ENCODE measurements at regions not wholly inside any gene's neighbourhood (a gene's known extent, or its start where the extent isn't known, plus 50 kb on each side); places are given as distances from the start of the nearest gene placed in this dataset.

DNA sequence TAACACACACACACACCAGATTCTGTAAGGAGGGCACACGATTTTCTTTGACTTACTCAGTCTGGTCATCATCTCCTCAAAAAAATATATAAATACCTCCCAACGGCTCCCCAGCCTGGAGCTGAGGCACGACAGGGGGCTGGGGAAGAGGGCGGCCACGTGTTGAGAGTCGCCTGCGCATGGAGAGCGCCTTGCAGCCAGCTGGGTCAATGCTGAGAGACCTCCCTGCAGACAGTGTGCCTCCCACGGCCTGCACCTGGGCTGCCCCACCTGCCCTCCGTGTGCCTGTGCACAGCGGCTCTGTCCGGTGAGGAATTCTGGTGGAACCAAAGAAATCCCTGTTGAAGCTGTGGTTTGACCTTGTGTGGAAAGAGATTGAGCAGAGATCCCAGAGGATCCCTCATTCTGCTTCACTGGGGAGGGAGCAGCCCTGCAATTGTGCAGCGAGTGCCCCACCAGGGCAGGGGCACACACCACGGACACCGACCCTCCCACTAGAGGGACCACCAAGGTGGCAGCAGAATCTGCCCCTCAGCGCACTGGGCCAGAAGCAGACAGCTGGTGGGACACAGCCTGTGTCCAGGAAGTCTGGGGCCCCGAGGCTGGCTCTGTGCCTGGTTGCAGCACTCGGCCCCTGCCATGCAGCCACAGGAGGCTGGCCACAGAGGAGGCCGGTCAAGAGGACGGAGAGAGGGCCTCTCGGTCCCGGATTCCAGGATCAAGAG is 150.5 kb upstream of the PPP2R2D start:
- no peaks in the 10 kb centered on the region for H3K9me3 Mint-ChIP-seq
- H3K27ac Mint-ChIP-seq, result no peak overlapping the region
- DNase-seq, result no peak
- no peak overlapping the region for H3K4me3 Mint-ChIP-seq
- peaks cover under 1% of the 10 kb centered on the region for H3K27me3 Mint-ChIP-seq (ENCODE audit: low read depth)
- no peak for ATAC-seq (replicated peaks in 1 of 2)
- no peaks in the 10 kb centered on the region for H3K36me3 Mint-ChIP-seq (ENCODE audit: insufficient read depth in 2 of 2)
- H3K4me1 Mint-ChIP-seq (ENCODE audit: low read depth), result no peaks in the 10 kb centered on the region

DNA sequence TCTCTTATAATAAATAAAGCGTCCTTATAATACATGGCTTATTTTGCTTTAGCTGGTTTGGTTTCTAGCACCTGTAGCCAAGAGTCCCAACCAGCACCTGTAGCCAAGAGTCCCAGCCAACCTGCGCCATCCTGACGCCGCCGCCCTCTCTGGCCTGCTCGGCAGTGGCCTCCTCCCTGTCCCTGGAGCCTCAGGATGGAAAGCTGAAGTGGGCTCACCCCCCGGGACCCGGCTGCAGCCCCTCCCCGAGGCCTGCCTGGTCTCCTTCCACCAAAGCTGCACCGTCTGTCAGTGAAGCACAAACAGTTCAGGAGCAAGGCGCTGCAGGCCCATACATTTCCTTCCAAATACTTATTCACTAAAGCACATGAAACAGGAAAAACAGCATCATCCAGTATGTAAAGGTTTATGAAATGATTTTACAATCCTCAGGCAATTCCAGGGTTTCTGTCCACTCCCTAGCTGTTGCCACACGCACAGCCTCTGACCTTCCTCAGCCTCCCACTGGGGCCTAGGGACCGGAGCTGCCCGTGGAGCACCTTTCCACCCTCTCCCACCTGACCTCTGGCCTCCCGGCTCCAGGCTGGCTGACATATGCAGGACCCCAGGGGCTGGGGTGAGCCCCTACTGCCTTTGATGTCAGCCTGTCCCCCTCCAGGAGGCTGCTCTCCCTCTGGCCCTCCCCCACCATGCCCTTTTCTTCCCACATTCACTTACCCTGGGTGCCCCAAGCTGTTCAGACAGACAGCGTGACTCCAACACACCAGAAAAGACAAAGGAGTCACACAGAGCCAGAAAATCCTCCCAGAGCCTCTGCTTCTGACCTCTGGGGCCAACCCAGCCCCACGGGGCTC is 149.6 kb upstream of the PPP2R2D start:
- ATAC-seq (replicated peaks in 1 of 2), result no peak
- H3K36me3 Mint-ChIP-seq (ENCODE audit: insufficient read depth in 2 of 2), result no peaks in the 10 kb centered on the region
- H3K4me1 Mint-ChIP-seq (ENCODE audit: low read depth), result no peaks in the 10 kb centered on the region
- no peak overlapping the region for H3K27ac Mint-ChIP-seq
- H3K27me3 Mint-ChIP-seq (ENCODE audit: low read depth), result no peaks in the 10 kb centered on the region
- DNase-seq, result no peak
- no peak overlapping the region for H3K4me3 Mint-ChIP-seq
- no peaks in the 10 kb centered on the region for H3K9me3 Mint-ChIP-seq

DNA sequence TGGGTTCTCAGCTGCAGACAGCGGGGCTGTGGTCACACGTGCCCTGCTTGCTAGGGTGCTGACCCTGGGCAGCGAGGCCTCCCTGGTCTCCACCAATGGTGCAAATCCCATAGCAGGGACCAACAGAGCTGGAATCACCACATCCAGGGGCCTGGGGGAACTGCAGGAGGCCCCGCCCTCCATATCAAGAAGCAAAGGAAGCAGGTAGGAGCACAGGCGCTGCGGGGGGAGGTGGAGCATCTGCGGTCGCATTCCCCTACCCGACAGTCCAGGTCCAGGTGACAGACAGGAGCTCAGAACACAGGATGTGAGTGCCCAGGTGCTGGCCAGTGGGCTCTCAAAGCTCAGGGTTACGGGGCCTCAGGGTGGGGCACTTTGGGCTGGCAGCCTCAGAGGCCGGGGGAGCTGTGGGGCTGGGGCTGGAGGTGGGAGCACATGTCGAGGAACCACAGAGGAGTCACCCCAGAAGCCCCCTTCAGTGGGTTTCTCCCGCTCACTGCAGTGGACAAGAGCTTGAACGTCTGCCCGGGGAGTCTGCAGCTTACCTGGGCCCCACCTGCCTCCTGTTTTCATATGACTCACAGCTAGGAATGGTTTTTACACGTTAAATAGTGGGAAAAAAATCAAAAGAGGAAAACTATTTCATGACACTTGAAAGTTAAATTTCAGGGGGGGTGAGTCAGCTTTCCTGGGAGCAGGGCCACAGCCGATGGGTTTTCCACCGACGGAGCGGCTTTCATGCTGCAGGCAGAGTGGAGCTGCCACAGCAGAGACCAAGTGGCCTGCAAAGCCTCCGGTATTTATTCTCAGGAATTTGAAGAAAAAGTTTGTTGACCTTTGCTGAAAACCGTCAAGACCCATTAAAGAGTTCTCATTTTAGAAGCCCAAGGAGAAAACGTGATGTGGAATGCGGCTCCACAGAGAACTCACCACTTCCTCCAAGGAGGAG is 148.7 kb upstream of the PPP2R2D start:
- no peak overlapping the region for H3K27ac Mint-ChIP-seq
- no peak overlapping the region for H3K4me3 Mint-ChIP-seq
- DNase-seq (no peak), ATAC-seq (replicated peaks in 1 of 2) (no peak)
- H3K9me3 Mint-ChIP-seq, result no peaks in the 10 kb centered on the region
- H3K36me3 Mint-ChIP-seq (ENCODE audit: insufficient read depth in 2 of 2), result no peaks in the 10 kb centered on the region
- H3K27me3 Mint-ChIP-seq (ENCODE audit: low read depth), result no peaks in the 10 kb centered on the region
- no peaks in the 10 kb centered on the region for H3K4me1 Mint-ChIP-seq (ENCODE audit: low read depth)

DNA sequence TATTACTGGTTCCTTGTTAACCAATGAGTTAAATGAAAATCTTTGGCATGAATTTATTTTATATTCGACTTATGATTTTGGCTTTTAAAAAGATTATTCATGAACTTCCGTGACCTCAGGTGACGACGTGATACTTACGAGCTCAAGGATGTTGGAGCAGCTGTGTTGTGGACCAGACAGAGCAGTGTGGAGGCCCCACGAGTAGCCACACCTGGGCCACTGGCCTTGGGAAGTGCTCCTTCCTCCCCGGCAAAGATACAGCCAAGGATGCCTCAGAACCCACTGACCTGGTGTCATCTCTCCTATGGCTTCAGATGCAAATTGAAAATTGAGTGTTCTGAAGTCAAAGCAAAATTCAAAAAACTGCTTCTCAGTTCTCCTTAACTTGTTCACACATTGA is 147.5 kb upstream of the PPP2R2D start:
- H3K36me3 Mint-ChIP-seq (ENCODE audit: insufficient read depth in 2 of 2), result no peaks in the 10 kb centered on the region
- H3K27me3 Mint-ChIP-seq (ENCODE audit: low read depth), result no peaks in the 10 kb centered on the region
- no peak overlapping the region for H3K4me3 Mint-ChIP-seq
- H3K4me1 Mint-ChIP-seq (ENCODE audit: low read depth), result no peaks in the 10 kb centered on the region
- no peaks in the 10 kb centered on the region for H3K9me3 Mint-ChIP-seq
- no peak overlapping the region for H3K27ac Mint-ChIP-seq
- ATAC-seq (replicated peaks in 1 of 2) (no peak), DNase-seq (no peak)

DNA sequence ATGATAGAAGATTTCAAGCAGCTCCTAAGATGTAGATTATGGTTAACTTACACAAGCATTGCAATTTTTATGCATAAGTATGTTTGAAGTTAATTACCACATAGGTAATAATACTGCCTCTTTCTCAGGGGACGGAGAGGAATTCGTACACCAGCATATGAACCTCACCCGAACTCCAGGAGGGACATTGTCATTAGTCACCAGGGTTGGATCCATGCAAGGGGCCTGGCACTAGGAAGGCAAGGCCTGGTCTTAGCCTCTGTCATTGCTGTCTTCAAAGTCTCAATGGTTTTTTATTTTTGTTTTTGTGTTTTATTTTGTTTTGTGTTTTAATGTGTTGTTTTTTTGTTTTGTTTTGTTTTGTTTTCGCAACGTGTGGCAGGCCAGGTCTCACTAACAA is 145.6 kb upstream of the PPP2R2D start:
- H3K4me1 Mint-ChIP-seq (ENCODE audit: low read depth), result no peaks in the 10 kb centered on the region
- no peaks in the 10 kb centered on the region for H3K9me3 Mint-ChIP-seq
- H3K27ac Mint-ChIP-seq, result no peak overlapping the region
- no peak for ATAC-seq (replicated peaks in 1 of 2)
- no peaks in the 10 kb centered on the region for H3K27me3 Mint-ChIP-seq (ENCODE audit: low read depth)
- no peaks in the 10 kb centered on the region for H3K36me3 Mint-ChIP-seq (ENCODE audit: insufficient read depth in 2 of 2)
- DNase-seq, result no peak
- no peak overlapping the region for H3K4me3 Mint-ChIP-seq

DNA sequence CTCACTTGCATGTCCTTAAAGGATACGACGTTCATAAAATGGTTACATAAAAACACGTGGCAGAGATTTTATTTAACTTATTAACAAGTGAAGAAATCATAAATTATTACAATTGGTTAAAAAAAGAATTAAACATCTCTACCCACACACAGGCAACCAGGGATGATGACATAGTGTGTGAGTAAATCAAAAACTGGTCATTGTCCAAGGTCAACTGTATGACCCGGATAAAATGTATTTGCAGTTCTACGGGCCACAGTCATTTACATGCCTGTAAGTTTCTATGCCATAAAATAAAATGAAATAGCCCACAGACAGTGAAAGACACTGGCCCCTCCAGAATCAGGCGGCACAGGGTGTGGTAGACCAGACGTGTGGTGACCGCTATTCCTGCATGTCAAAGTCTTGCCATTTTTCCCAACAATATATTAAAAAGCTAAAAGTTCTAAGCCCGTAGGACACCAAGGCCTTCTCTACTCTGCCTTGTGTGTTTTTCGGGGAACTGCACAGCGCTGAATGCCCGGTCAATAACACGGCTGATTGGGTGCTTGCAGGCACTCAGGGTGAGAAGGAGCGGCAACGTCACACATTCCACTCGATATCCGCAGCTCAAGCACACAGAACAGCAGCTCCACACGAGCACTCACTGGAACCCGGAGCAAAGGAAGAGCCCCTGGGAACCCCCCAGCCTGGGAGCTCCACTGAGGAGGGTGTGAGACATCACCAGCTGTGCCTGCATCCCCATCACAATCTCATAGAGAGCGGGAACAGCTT is 143.3 kb upstream of the PPP2R2D start:
- peaks cover 0 to 3% of the 10 kb centered on the region in 2 donors for H3K36me3 Mint-ChIP-seq (ENCODE audit: insufficient read depth in 2 of 2)
- H3K4me1 Mint-ChIP-seq (ENCODE audit: low read depth), result no peaks in the 10 kb centered on the region
- no peak overlapping the region for H3K27ac Mint-ChIP-seq

DNA sequence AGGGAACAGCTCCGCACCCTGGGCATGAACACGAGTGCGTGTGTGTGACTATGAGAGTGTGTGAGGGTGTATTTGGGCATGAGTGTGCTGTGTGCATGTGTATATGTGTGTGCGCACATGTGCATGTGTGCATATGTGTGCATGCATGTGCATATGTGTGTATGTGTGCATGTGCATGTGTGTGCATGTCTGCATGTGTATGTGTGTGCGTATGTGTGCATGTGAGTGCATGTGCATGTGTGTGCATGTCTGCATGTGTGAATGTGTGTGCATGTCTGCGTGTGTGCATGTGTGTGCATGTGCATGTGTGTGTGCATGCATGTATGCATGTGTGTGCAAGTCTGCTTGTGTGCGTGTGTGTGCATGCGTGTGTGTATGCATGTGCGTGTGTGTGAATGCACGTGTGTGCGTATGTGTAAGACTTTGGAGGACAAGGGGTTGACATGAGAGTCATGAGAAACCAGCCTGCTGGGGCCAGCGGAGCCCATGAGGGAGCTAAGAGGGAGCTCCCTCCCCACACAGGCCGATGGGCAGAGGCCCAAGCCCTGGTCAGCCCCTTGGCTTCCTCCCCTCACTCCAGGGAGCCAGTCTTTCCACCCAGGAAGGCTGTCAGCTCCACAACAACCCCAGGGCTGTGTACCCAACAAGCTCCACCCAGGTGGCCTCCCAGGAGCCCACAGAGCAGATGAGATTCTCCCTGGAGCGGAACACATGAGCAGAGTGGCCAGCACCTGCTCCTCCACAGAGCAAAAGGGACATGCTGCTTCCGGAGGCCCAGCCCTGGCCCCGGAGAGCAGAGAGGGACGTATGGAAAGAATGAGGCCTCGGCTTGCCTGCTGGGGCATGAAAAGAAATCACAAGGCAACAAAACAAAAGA is 142.5 kb upstream of the PPP2R2D start:
- DNase-seq (no peak), ATAC-seq (replicated peaks in 1 of 2) (no peak)
- H3K9me3 Mint-ChIP-seq, result no peaks in the 10 kb centered on the region
- peaks cover 11% of the 10 kb centered on the region for H3K27me3 Mint-ChIP-seq (ENCODE audit: low read depth)
- H3K36me3 Mint-ChIP-seq (ENCODE audit: insufficient read depth in 2 of 2), result peaks cover 0 to 3% of the 10 kb centered on the region in 2 donors
- H3K4me3 Mint-ChIP-seq, result no peak overlapping the region
- H3K4me1 Mint-ChIP-seq (ENCODE audit: low read depth), result no peaks in the 10 kb centered on the region
- H3K27ac Mint-ChIP-seq, result no peak overlapping the region

More for the DNA sequence above, 143.3 kb upstream of the PPP2R2D start:
- H3K4me3 Mint-ChIP-seq, result no peak overlapping the region
- no peaks in the 10 kb centered on the region for H3K9me3 Mint-ChIP-seq
- peaks cover 7% of the 10 kb centered on the region for H3K27me3 Mint-ChIP-seq (ENCODE audit: low read depth)
- ATAC-seq (replicated peaks in 1 of 2) (no peak), DNase-seq (no peak)

DNA sequence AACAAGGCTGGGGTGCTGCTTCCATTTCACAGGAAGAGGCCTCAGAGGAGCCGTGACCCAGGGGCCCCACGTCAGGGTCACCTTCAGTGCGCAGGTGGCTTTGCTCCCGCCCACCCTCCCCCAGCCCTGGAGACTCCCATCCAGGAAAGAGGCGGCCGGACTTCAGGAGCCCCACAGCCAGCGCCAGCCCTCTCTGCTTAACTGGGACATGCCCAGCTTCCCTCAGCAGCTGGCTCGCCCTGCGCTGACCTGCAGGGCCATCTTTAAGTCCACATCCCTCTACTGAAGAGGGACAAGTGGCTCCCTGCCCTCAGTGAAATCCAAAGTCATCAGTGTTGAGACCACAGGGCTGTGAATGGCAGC is 141.9 kb upstream of the PPP2R2D start:
- H3K9me3 Mint-ChIP-seq, result no peaks in the 10 kb centered on the region
- no peak overlapping the region for H3K4me3 Mint-ChIP-seq
- H3K36me3 Mint-ChIP-seq (ENCODE audit: insufficient read depth in 2 of 2), result peaks cover 0 to 3% of the 10 kb centered on the region in 2 donors
- DNase-seq, result no peak
- no peaks in the 10 kb centered on the region for H3K4me1 Mint-ChIP-seq (ENCODE audit: low read depth)
- H3K27me3 Mint-ChIP-seq (ENCODE audit: low read depth), result peaks cover 17% of the 10 kb centered on the region
- no peak for ATAC-seq (replicated peaks in 1 of 2)
- H3K27ac Mint-ChIP-seq, result no peak overlapping the region

DNA sequence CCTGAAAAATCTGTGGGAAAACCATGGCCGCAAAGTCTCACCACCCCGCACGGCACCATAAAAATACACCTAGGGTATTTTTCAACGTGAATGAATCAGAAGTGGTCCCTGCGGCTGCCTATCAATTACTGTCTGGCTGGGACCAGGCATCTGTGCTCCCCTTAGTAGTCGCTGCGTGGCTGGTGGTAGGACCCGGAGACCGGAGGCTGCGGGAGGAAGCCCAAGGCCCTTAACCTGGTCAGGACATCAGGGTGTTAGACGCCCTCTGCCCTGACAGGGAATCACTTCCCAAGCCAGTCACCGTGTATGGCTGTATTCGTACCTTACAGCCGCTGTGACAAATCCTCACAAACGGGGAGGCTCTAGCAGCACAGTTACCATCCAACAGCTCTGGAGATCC is 141.5 kb upstream of the PPP2R2D start:
- DNase-seq (no peak), ATAC-seq (replicated peaks in 1 of 2) (no peak)
- Mint-ChIP-seq H3K27me3 (ENCODE audit: low read depth) (peaks cover 21% of the 10 kb centered on the region), H3K9me3 (no peaks in the 10 kb centered on the region), H3K27ac (no peak overlapping the region), H3K4me3 (no peak overlapping the region), H3K4me1 (ENCODE audit: low read depth) (no peaks in the 10 kb centered on the region), H3K36me3 (ENCODE audit: insufficient read depth in 2 of 2) (peaks cover 0 to 3% of the 10 kb centered on the region in 2 donors)

DNA sequence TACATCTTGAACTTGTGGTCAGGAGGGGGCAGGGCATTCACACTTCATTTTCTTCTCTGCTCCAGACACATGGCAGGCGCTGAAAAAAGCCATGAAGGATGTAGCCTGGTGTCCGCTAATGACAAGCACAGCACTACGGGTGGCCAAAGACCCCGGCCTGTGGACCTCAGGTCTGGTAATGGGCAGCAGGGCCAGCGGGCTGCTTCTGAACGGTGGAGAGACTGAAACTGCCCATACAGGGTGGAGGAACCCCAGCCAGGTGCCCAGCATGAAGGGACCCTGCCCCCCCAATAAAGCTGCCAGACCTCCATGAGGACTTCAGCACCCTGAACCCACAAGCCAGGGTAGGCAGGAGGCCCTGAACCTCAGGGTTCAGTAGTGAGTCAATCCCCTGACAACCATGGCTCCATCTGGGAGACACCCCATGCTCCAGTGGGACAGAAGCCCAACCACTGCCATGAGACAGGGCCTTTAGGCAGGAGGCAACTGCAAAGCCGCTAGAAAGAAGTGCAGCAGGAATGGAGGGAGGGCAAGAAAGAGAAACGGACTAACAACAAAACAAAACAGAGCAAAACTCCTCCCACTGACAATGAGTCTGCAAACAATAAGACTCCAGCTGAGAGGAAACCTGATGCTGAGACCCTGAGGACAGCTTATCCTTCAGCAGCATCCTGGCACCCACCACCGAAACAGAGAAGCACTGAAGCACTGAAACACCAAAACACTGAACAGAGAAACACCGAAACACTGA is 140.2 kb upstream of the PPP2R2D start:
- no peak overlapping the region for H3K27ac Mint-ChIP-seq
- no peak for ATAC-seq (replicated peaks in 1 of 2)
- no peak for DNase-seq
- H3K9me3 Mint-ChIP-seq, result no peaks in the 10 kb centered on the region
- H3K27me3 Mint-ChIP-seq (ENCODE audit: low read depth), result peaks cover 21% of the 10 kb centered on the region
- H3K4me1 Mint-ChIP-seq (ENCODE audit: low read depth), result no peaks in the 10 kb centered on the region
- no peak overlapping the region for H3K4me3 Mint-ChIP-seq
- H3K36me3 Mint-ChIP-seq (ENCODE audit: insufficient read depth in 2 of 2), result peaks cover 0 to 3% of the 10 kb centered on the region in 2 donors

Measured in activated T-cell treated with anti-CD3 and anti-CD28 coated beads, Interleukin-2, amount 50 U/mL, for 72 hours (primary cell).